ENCODE measurements at regions not wholly inside any gene's neighbourhood (a gene's known extent, or its start where the extent isn't known, plus 50 kb on each side); places are given as distances from the start of the nearest gene placed in this dataset.

- intact Hi-C loops (cut with DNase I, micrococcal nuclease) = no loop called here
- no peaks in the 10 kb centered on the region for H3K27me3 Mint-ChIP-seq
- no peak overlapping the region for H3K27ac Mint-ChIP-seq
- TF ChIP-seq, protein P1, sequence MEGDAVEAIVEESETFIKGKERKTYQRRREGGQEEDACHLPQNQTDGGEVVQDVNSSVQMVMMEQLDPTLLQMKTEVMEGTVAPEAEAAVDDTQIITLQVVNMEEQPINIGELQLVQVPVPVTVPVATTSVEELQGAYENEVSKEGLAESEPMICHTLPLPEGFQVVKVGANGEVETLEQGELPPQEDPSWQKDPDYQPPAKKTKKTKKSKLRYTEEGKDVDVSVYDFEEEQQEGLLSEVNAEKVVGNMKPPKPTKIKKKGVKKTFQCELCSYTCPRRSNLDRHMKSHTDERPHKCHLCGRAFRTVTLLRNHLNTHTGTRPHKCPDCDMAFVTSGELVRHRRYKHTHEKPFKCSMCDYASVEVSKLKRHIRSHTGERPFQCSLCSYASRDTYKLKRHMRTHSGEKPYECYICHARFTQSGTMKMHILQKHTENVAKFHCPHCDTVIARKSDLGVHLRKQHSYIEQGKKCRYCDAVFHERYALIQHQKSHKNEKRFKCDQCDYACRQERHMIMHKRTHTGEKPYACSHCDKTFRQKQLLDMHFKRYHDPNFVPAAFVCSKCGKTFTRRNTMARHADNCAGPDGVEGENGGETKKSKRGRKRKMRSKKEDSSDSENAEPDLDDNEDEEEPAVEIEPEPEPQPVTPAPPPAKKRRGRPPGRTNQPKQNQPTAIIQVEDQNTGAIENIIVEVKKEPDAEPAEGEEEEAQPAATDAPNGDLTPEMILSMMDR (IDR thresholded peaks at IDR 0.05) = no peak
- no peak for DNase-seq
- Histone ChIP-seq H3K4me3 (ENCODE audit: low read length) (no peak overlapping the region), H3K9me3 (ENCODE audit: control insufficient read depth in 1 of 2, insufficient read depth in 1 of 2, low read length in 2 of 2) (peaks cover 0 to 6% of the 10 kb centered on the region in 2 experiments), H3K36me3 (ENCODE audit: insufficient read depth, low read length) (no peaks in the 10 kb centered on the region), H3K27ac (ENCODE audit: low read depth in 1 of 2, low read length in 2 of 2) (no peak overlapping the region), H3K4me1 (ENCODE audit: insufficient read depth, low read length) (no peaks in the 10 kb centered on the region), H3K27me3 (ENCODE audit: control insufficient read depth in 1 of 2, insufficient read depth in 2 of 2, low read length in 2 of 2) (no peaks in the 10 kb centered on the region)
- H3K4me1 Mint-ChIP-seq (ENCODE audit: low read depth) = no peaks in the 10 kb centered on the region
- peaks cover 5% of the 10 kb centered on the region for H3K9me3 Mint-ChIP-seq
- no peak for ATAC-seq (ENCODE audit: poor library complexity)
- CTCF ChIA-PET = no interaction called here
- H3K4me3 Mint-ChIP-seq = no peak overlapping the region
- POLR2A ChIA-PET = no interaction called here
- H3K36me3 Mint-ChIP-seq (ENCODE audit: low read depth) = no peaks in the 10 kb centered on the region
Measured at GRCh38 chr12:23455283-23455682, 494.2 kb downstream of the SOX5 start.

DNA sequence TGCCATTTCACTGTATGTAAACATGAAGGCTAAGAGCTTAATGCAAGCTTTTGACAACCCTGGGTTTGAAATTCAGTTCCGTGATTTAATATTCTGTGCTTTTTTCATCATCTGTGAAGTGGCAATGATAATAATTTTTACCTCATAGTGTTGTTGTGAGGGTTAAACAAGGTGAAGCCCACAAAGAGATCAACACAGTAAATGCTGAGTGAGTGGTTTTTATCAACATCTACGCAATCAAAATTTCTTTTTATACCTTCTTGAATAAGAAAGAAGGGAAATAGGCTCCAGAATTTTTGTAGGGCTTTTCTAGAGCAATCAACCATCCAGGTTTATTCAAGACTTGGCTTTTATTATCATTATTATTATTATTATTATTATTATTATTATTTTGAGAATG, 490.8 kb downstream of the SOX5 start:
- no peak overlapping the region for H3K27ac ChIP-seq (ENCODE audit: low read depth in 1 of 2, low read length in 2 of 2)
- H3K36me3 ChIP-seq (ENCODE audit: insufficient read depth, low read length) = no peaks in the 10 kb centered on the region
- Mint-ChIP-seq H3K27me3 (no peaks in the 10 kb centered on the region), H3K4me3 (no peak overlapping the region), H3K9me3 (peaks cover 9% of the 10 kb centered on the region), H3K27ac (no peak overlapping the region), H3K4me1 (ENCODE audit: low read depth) (no peaks in the 10 kb centered on the region), H3K36me3 (ENCODE audit: low read depth) (no peaks in the 10 kb centered on the region)
- H3K4me1 ChIP-seq (ENCODE audit: insufficient read depth, low read length) = no peaks in the 10 kb centered on the region
- no peak for DNase-seq
- POLR2A ChIA-PET = no interaction called here
- no peaks in the 10 kb centered on the region for H3K27me3 ChIP-seq (ENCODE audit: control insufficient read depth in 1 of 2, insufficient read depth in 2 of 2, low read length in 2 of 2)
- intact Hi-C loops (cut with DNase I, micrococcal nuclease) = no loop called here
- no peak for ATAC-seq (ENCODE audit: poor library complexity)
- CTCF ChIA-PET = no interaction called here
- H3K9me3 ChIP-seq (ENCODE audit: control insufficient read depth in 1 of 2, insufficient read depth in 1 of 2, low read length in 2 of 2) = peaks cover 0 to 6% of the 10 kb centered on the region in 2 experiments
- no peak overlapping the region for H3K4me3 ChIP-seq (ENCODE audit: low read length)
- TF ChIP-seq, protein P1 (IDR thresholded peaks at IDR 0.05) = no peak

- intact Hi-C loops (cut with DNase I, micrococcal nuclease) = no loop called here
- no peak overlapping the region for H3K4me3 ChIP-seq (ENCODE audit: low read length)
- Mint-ChIP-seq H3K27me3 (no peaks in the 10 kb centered on the region), H3K9me3 (peaks cover 19% of the 10 kb centered on the region), H3K36me3 (ENCODE audit: low read depth) (no peaks in the 10 kb centered on the region), H3K4me3 (no peak overlapping the region), H3K27ac (no peak overlapping the region), H3K4me1 (ENCODE audit: low read depth) (no peaks in the 10 kb centered on the region)
- no peaks in the 10 kb centered on the region for H3K4me1 ChIP-seq (ENCODE audit: insufficient read depth, low read length)
- peaks cover 0 to 11% of the 10 kb centered on the region in 2 experiments for H3K9me3 ChIP-seq (ENCODE audit: control insufficient read depth in 1 of 2, insufficient read depth in 1 of 2, low read length in 2 of 2)
- CTCF ChIA-PET = no interaction called here
- H3K27ac ChIP-seq (ENCODE audit: low read depth in 1 of 2, low read length in 2 of 2) = no peak overlapping the region
- H3K27me3 ChIP-seq (ENCODE audit: control insufficient read depth in 1 of 2, insufficient read depth in 2 of 2, low read length in 2 of 2) = no peaks in the 10 kb centered on the region
- POLR2A ChIA-PET = no interaction called here
- no peaks in the 10 kb centered on the region for H3K36me3 ChIP-seq (ENCODE audit: insufficient read depth, low read length)
- ATAC-seq (ENCODE audit: poor library complexity) (no peak), DNase-seq (no peak)
- TF ChIP-seq, protein P1 (IDR thresholded peaks at IDR 0.05) = no peak
Measured at GRCh38 chr12:23462546-23462945, 486.9 kb downstream of the SOX5 start.

Data from CD4-positive, alpha-beta T cell (primary cell).